Astrocyte of the spinal cord (primary cell): ENCODE measurements at regions not wholly inside any gene's neighbourhood (a gene's known extent, or its start where the extent isn't known, plus 50 kb on each side); places are given as distances from the start of the nearest gene placed in this dataset.

Experiments used
- DNase-seq: peaks from one replicate; pipeline ENCODE4 v3.0.0; 2011; ENCODE audit warnings: low read depth, low spot score
- H3K4me3 ChIP-seq: 2 replicates; pipeline ENCODE4 v1.5.1; 2011; ENCODE audit warnings: low read depth, mild to moderate bottlenecking, low read length, moderate library complexity
- in situ Hi-C: cut with HindIII; loops from 2 replicates; pipeline ENCODE4 v1.10.0; 2017; ENCODE audit warnings: low sequenced_read_pairs
- TF ChIP-seq, protein P1 (sequence below): IDR thresholded peaks from 2 replicates; pipeline ENCODE4 v1.5.1; 2012; ENCODE audit warnings: low read depth, mild to moderate bottlenecking, low read length, inconsistent platforms

DNA sequence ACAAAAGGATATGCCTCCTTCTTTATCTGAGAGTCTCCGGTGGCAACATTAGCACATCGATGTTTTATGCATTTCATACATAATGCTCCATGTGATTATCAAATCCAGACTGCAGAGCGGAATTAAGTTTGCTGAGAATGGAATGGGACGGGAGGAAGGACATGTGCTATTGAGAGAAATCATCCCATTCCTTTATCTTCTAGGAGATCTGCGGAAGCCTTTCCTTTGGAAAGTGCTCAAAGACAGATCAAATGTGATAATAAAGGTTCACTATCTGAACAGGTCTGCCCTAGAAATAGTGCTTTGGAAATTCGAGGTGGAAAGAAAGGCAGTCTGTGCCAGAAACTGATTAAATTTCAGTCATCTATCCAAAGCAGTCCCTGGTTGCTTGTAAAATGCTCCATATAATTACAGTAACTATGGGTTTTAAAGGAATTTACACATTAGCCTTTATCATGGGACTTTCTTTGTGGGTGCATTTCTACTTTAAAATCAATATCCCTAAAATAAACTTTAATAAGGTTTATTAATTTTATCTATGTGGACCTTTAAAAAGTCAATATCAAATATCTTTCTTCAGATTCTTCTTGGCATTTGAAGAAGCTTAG is 473.5 kb upstream of the ADGRL2 start:
- in situ Hi-C loops, result no loop called here
- DNase-seq, result no peak
- TF ChIP-seq, protein P1, sequence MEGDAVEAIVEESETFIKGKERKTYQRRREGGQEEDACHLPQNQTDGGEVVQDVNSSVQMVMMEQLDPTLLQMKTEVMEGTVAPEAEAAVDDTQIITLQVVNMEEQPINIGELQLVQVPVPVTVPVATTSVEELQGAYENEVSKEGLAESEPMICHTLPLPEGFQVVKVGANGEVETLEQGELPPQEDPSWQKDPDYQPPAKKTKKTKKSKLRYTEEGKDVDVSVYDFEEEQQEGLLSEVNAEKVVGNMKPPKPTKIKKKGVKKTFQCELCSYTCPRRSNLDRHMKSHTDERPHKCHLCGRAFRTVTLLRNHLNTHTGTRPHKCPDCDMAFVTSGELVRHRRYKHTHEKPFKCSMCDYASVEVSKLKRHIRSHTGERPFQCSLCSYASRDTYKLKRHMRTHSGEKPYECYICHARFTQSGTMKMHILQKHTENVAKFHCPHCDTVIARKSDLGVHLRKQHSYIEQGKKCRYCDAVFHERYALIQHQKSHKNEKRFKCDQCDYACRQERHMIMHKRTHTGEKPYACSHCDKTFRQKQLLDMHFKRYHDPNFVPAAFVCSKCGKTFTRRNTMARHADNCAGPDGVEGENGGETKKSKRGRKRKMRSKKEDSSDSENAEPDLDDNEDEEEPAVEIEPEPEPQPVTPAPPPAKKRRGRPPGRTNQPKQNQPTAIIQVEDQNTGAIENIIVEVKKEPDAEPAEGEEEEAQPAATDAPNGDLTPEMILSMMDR, result no peak
- no peak overlapping the region for H3K4me3 ChIP-seq

DNA sequence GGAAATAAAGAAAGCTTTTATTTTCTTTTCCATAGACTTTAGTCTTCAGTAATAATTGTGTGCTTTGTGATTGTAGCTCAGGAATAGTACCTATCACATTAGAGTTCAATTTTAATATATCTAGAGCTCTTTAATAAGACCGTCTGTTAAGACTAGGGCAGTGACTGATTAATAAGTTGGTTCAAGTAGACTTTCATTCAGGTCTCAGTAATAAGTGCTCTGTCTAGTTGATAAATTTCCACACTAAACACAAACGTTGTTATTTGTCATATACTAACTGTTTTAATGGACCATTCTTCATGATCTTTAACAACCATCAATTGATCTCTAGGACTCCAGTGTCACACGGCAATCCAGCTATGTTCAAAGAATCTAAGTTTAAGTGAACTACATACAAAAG is 474.5 kb upstream of the ADGRL2 start:
- DNase-seq, result no peak
- in situ Hi-C loops, result no loop called here
- H3K4me3 ChIP-seq, result no peak overlapping the region
- TF ChIP-seq, protein P1, result no peak

DNA sequence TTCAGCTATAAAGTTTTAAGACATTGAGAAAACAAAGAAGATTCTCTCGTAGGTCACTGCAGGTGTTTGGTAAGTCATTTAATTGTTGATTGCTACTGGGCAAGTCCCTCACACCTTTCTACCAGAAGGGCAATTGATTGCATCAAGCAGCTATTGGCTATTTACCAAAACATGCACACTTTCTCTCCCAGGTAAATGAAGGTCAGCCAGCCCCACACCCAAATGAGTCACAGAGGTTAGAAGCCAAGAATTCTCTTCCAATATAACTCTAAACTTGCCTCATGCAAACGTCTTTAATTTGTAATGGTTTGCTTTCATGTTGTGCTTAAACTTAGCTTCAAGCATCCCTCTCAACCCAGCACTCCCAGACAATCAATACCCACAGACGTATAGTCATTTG is 475.3 kb upstream of the ADGRL2 start:
- no peak for DNase-seq
- in situ Hi-C loops, result no loop called here
- H3K4me3 ChIP-seq, result no peak overlapping the region
- TF ChIP-seq, protein P1, result no peak

DNA sequence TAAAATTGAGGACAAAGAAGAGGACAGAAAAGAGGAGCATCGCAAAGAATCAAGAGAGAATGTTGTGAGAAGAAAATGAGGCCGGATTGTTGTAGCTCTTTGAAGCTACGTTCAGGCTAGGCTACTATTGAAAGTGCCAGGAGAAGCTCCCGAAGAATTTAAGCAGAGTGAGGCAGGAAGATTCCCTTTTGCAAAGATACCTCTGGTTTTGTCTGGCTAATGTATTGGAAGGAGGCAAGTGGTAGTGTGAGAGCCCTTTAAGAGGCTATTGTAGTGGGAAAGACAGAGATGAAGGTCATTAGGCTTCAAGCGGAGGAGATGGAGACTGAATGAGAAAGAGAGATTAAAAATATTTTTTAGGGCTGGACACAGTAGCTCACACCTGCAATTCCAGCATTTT is 476.9 kb upstream of the ADGRL2 start:
- H3K4me3 ChIP-seq, result no peak overlapping the region
- in situ Hi-C loops, result no loop called here
- TF ChIP-seq, protein P1, result no peak
- no peak for DNase-seq

DNA sequence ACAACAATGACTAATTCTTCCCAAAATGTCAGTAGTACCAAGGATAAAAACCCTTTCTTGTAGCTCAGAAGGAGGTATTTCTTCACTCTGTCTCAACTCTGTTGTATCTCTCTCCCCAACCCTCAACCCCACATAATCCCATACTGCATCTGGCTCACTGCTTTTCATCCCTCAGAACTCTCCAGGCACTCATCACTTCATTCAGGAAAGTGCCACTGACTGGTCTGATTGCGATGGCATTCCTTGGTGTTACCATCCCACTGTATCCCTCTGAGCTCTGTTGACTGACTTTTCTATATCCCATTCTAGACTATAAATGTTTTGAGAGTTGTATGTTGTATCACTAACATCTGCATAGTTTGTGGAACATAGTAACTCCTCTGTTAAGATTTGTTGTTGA is 483.5 kb upstream of the ADGRL2 start:
- in situ Hi-C loops, result no loop called here
- H3K4me3 ChIP-seq, result no peak overlapping the region
- TF ChIP-seq, protein P1, result no peak
- DNase-seq, result no peak

DNA sequence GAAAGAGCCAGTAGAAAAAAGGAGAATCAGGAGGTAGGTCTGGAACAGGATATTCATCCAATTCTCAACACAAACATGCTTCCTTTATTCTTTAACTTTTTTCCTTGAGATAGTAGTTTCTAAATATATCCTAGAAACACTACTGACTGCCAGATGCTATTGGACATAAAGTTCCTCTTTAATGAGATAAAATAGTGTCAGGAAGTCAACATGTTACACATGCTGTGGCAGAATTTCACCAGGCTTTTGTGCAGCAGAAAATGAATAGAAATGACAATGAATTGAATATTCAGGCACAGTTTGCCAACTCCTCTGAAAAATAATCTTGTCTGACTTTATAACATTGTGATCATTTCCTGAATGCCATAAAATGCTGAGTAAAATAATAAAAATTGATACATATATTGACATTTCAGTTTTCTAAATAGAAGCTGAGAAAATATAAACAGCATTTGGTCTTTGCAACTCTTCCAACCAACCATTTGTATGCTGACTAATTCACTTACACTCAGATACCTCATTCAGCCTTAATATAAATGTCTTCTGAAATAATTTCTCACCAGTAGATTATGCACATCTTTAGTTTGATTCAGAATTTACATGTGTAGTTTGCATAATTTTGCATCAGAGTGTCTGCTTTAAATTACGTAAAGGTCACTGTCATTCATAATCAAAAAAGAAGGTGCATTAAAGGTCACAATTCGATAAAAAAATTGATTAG is 486.1 kb upstream of the ADGRL2 start:
- in situ Hi-C loops, result no loop called here
- no peak overlapping the region for H3K4me3 ChIP-seq
- TF ChIP-seq, protein P1, result no peak
- DNase-seq, result no peak
